ENCODE measurements at regions not wholly inside any gene's neighbourhood (a gene's known extent, or its start where the extent isn't known, plus 50 kb on each side); places are given as distances from the start of the nearest gene placed in this dataset.

- TF ChIP-seq CTCF (IDR thresholded peaks at IDR 0.05) = no peak
- TF ChIP-seq POLR2A (IDR thresholded peaks at IDR 0.05) = no peak
Observed at GRCh38 chr13:54484166-54484565, 1455.6 kb downstream of the OLFM4 start.

Measured in heart left ventricle (tissue), 13 donors.